ENCODE measurements at regions not wholly inside any gene's neighbourhood (a gene's known extent, or its start where the extent isn't known, plus 50 kb on each side); places are given as distances from the start of the nearest gene placed in this dataset.

DNA sequence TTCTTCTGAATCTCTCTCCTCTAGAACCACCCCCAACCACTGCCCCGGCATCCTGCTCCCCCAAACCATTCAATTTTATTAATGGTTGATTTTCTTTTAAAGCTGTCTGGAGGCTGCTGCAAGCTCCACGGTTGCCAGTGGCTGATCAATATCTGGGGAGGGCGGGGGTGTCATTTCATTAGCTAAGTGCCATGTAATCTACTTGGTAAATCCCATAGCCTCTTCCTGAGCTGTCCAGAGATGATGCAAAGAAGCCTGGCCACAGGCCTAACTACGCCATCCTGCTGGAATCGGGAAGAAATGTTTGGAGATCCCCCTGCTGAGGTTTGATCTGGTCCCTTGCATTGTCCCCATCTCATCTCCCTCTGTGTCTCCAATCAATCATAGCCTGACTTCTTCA is 440.1 kb downstream of the MIAT start:
- no peak for TF ChIP-seq POLR2A (IDR thresholded peaks at IDR 0.05)
- TF ChIP-seq, protein P1, sequence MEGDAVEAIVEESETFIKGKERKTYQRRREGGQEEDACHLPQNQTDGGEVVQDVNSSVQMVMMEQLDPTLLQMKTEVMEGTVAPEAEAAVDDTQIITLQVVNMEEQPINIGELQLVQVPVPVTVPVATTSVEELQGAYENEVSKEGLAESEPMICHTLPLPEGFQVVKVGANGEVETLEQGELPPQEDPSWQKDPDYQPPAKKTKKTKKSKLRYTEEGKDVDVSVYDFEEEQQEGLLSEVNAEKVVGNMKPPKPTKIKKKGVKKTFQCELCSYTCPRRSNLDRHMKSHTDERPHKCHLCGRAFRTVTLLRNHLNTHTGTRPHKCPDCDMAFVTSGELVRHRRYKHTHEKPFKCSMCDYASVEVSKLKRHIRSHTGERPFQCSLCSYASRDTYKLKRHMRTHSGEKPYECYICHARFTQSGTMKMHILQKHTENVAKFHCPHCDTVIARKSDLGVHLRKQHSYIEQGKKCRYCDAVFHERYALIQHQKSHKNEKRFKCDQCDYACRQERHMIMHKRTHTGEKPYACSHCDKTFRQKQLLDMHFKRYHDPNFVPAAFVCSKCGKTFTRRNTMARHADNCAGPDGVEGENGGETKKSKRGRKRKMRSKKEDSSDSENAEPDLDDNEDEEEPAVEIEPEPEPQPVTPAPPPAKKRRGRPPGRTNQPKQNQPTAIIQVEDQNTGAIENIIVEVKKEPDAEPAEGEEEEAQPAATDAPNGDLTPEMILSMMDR (IDR thresholded peaks at IDR 0.05 in 4 of 5, conservative IDR thresholded peaks at IDR 0.05 in 1 of 5), result no peak

Data from gastrocnemius medialis (tissue), 4 donors.